HCT116 (cell line): ENCODE measurements at regions not wholly inside any gene's neighbourhood (a gene's known extent, or its start where the extent isn't known, plus 50 kb on each side); places are given as distances from the start of the nearest gene placed in this dataset.

Experiments used
- ATAC-seq: fragments of 200-7000 bp; cut with Tn5 transposase; 2 replicates; pipeline ENCODE4 v1.9.1; 2020; ENCODE audit warnings: mild to moderate bottlenecking, moderate library complexity
- BruUV-seq: library from RNA; stranded (reverse); fragments of 400-500 nt; replicated peaks from 2 replicates; lab custom pipeline; 2021; lab: Mats Ljungman, UMichigan
- CTCF ChIA-PET: fragments of 300-600 bp; sonication (Branson Sonifier 250); formaldehyde crosslinking; loops from one replicate; lab custom pipeline; 2021; ENCODE audit warnings: antibody characterized with exemption; lab: Charles Lee
- POLR2A ChIA-PET: fragments of 300-600, 350-600 bp; sonication (Branson Sonifier 250); formaldehyde crosslinking; loops from one replicate; lab custom pipeline; 2021; ENCODE audit warnings: antibody characterized with exemption; lab: Charles Lee
- RAD21 ChIA-PET, 2 experiments: fragments of 300-600 bp; sonication (Branson Sonifier 250); formaldehyde crosslinking; loops; one replicate each; lab custom pipeline; 2023; ENCODE audit warnings: low total read pairs in 2 of 2; ENCODE audit not compliant: uncharacterized antibody in 2 of 2, unreplicated experiment in 2 of 2, low non-redundant PET in 1 of 2; lab: Charles Lee
- DNase-seq: peaks from one replicate; pipeline ENCODE4 v3.0.0-alpha.2; 2010; ENCODE audit warnings: low read depth, low spot score
- H2AFZ ChIP-seq: fragments of 200-600 bp; shearing (Covaris generic), sonication (generic); 2 replicates; pipeline ENCODE4 v1.6.1; 2017; ENCODE audit warnings: low read depth, mixed run types, mixed read lengths, antibody characterized with exemption, low read length; ENCODE audit not compliant: poor library complexity, severe bottlenecking
- H3K27ac ChIP-seq: 2 replicates; pipeline ENCODE4 v1.5.1; 2012; ENCODE audit warnings: low read depth, low read length
- H3K27me3 ChIP-seq: fragments of 200-600 bp; sonication (generic); 2 replicates; pipeline ENCODE4 v1.6.1; 2016; ENCODE audit warnings: mixed run types, low read length, mixed read lengths; ENCODE audit not compliant: insufficient read depth
- H3K36me3 ChIP-seq, 2 experiments: fragments of 200-500 bp in 1 of 2; fragments of 200-600 bp in 1 of 2; sonication (Bioruptor generic) in 1 of 2; sonication (generic) in 1 of 2; 2 replicates each; pipeline versions ENCODE4 v1.5.1 to v1.6.1; 2014 to 2016; ENCODE audit warnings: low read length in 2 of 2, inconsistent platforms in 1 of 2, mixed read lengths in 1 of 2, mixed run types in 1 of 2; ENCODE audit not compliant: insufficient read depth in 2 of 2, control insufficient read depth in 1 of 2
- H3K4me1 ChIP-seq, 2 experiments: fragments of 200-600 bp in 1 of 2; sonication (generic) in 1 of 2; 2 replicates each; pipeline versions ENCODE4 v1.5.1 to v1.6.1; 2012 to 2017; ENCODE audit warnings: low read length in 2 of 2, inconsistent platforms in 1 of 2, mild to moderate bottlenecking in 1 of 2, mixed read lengths in 1 of 2, mixed run types in 1 of 2, moderate library complexity in 1 of 2; ENCODE audit not compliant: insufficient read depth in 2 of 2, control insufficient read depth in 1 of 2
- H3K4me2 ChIP-seq: fragments of 200-600 bp; sonication (generic); 2 replicates; pipeline ENCODE4 v1.6.1; 2017; ENCODE audit warnings: mixed run types, low read length, mixed read lengths
- H3K4me3 ChIP-seq, 2 experiments: fragments of 200-600 bp in 1 of 2; sonication (generic) in 1 of 2; replicated peaks in 1 of 2; 2 replicates each; pipeline ENCODE4 v1.5.1; 2011 to 2016; ENCODE audit warnings: low read length in 2 of 2, control low read depth in 1 of 2, low read depth in 1 of 2, mild to moderate bottlenecking in 1 of 2, mixed read lengths in 1 of 2, mixed run types in 1 of 2
- H3K79me2 ChIP-seq: fragments of 200-600 bp; sonication (generic); 2 replicates; pipeline ENCODE4 v1.6.1; 2017; ENCODE audit warnings: mild to moderate bottlenecking, mixed run types, low read length, moderate library complexity, mixed read lengths; ENCODE audit not compliant: insufficient read depth
- H3K9ac ChIP-seq: fragments of 200-600 bp; sonication (generic); 2 replicates; pipeline ENCODE4 v1.6.1; 2016; ENCODE audit warnings: low read length, mixed read lengths
- H3K9me2 ChIP-seq: fragments of 200-600 bp; sonication (generic), shearing (Covaris generic); 2 replicates; pipeline ENCODE4 v1.6.1; 2017; ENCODE audit warnings: mixed run types, mild to moderate bottlenecking, moderate library complexity; ENCODE audit not compliant: insufficient read depth
- H3K9me3 ChIP-seq, 2 experiments: fragments of 200-500 bp in 1 of 2; fragments of 200-600 bp in 1 of 2; sonication (Bioruptor generic) in 1 of 2; sonication (generic) in 1 of 2; 2 replicates each; pipeline ENCODE4 v1.6.1; 2014 to 2017; ENCODE audit warnings: low read length in 2 of 2, mixed read lengths in 2 of 2, inconsistent platforms in 1 of 2, low read depth in 1 of 2, mild to moderate bottlenecking in 1 of 2, mixed run types in 1 of 2, moderate library complexity in 1 of 2; ENCODE audit not compliant: control insufficient read depth in 1 of 2, insufficient read depth in 1 of 2
- H4K20me1 ChIP-seq: fragments of 200-600 bp; sonication (generic), shearing (Covaris generic); 2 replicates; pipeline ENCODE4 v1.6.1; 2017; ENCODE audit warnings: mixed run types, mild to moderate bottlenecking, moderate library complexity; ENCODE audit not compliant: insufficient read depth
- CBX3 ChIP-seq: IDR thresholded peaks from 2 replicates; pipeline ENCODE4 v1.6.1; 2012; ENCODE audit warnings: low read depth
- CEBPB ChIP-seq: IDR thresholded peaks from 2 replicates; pipeline ENCODE4 v1.6.1; 2012; ENCODE audit warnings: low read depth
- CTCF ChIP-seq, 3 experiments: fragments of 200-600 bp in 1 of 3; sonication (generic) in 1 of 3; IDR thresholded peaks in 2 of 3; conservative IDR thresholded peaks in 1 of 3; 2 replicates each; pipeline ENCODE4 v1.5.1; 2012 to 2017; ENCODE audit warnings: low read depth in 2 of 3, low read length in 2 of 3, antibody characterized with exemption in 1 of 3, borderline replicate concordance in 1 of 3, control low read depth in 1 of 3, mild to moderate bottlenecking in 1 of 3, mixed read lengths in 1 of 3, mixed run types in 1 of 3, moderate library complexity in 1 of 3; ENCODE audit not compliant: insufficient read depth in 1 of 3
- ELF1 ChIP-seq: IDR thresholded peaks from 2 replicates; pipeline ENCODE4 v1.6.1; 2012; ENCODE audit warnings: low read depth, borderline replicate concordance
- EZH2 ChIP-seq: fragments of 200-600 bp; sonication (generic); IDR thresholded peaks from 2 replicates; pipeline ENCODE4 v1.6.1; 2017; ENCODE audit warnings: antibody characterized with exemption, mixed run types
- EZH2phosphoT487 ChIP-seq: fragments of 200-600 bp; IDR thresholded peaks from 2 replicates; pipeline ENCODE4 v1.6.1; 2018; ENCODE audit warnings: antibody characterized with exemption, borderline replicate concordance
- JUND ChIP-seq: IDR thresholded peaks from 2 replicates; pipeline ENCODE4 v1.6.1; 2012
- POLR2AphosphoS5 ChIP-seq: IDR thresholded peaks from 2 replicates; pipeline ENCODE4 v1.6.1; 2011; ENCODE audit warnings: mild to moderate bottlenecking, low read depth, low read length, moderate library complexity
- SIN3A ChIP-seq: IDR thresholded peaks from 2 replicates; pipeline ENCODE4 v1.6.1; 2012; ENCODE audit warnings: low read depth
- TCF7L2 ChIP-seq: IDR thresholded peaks from 2 replicates; pipeline ENCODE4 v1.7.0; 2011; ENCODE audit warnings: borderline replicate concordance, inconsistent platforms; ENCODE audit not compliant: insufficient read depth, insufficient read length; ENCODE audit errors: extremely low read depth
- ZBTB33 ChIP-seq: IDR thresholded peaks from 2 replicates; pipeline ENCODE4 v1.6.1; 2011; ENCODE audit warnings: mild to moderate bottlenecking, low read length, moderate library complexity; ENCODE audit not compliant: insufficient replicate concordance; ENCODE audit errors: extremely low read depth
- ZFX ChIP-seq: fragments of 450-650 bp; IDR thresholded peaks from 2 replicates; pipeline ENCODE4 v1.6.1; 2017
- ZNF274 ChIP-seq: fragments of 200-500 bp; sonication (Bioruptor generic); IDR thresholded peaks from 2 replicates; pipeline ENCODE4 v1.6.1; 2014; ENCODE audit warnings: mild to moderate bottlenecking, low read depth, low read length, inconsistent platforms
- intact Hi-C: fragments of 100-400 bp; cut with micrococcal nuclease; formaldehyde crosslinking; loops from 2 replicates; pipeline ENCODE4 v1.10.0; 2022
- TF ChIP-seq, protein P1 (sequence below): IDR thresholded peaks from 2 replicates; pipeline ENCODE4 v1.6.1; 2012
- TF ChIP-seq, protein P2 (sequence below): IDR thresholded peaks from 2 replicates; pipeline ENCODE4 v1.6.1; 2012

DNA sequence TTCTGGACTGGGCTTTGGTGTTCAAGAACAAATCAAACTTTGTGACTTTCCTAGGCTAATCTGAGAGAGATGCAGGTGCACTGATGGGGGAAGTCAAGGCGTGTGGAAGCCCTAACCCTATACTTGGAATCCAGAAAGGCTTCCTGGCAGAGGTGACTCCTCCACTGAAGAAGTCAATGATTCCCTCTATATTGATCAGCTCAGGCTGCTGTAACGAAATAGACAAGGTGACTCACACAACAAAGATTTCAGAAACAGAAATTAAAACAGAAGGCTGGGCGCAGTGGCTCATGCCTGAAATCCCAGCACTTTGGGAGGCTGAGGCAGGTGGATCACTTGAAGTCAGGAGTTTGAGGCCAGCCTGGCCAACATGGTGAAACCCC is 69.6 kb upstream of the GGTA1 start:
- Histone ChIP-seq H3K9ac (no peak overlapping the region), H3K4me3 (no peak overlapping the region), H3K4me1 (peaks cover 3 to 19% of the 10 kb centered on the region in 2 experiments; a peak in 2 of 4 replicates), H2AFZ (no peak overlapping the region), H3K4me2 (0 out of 2 replicates have a peak overlapping the region, but pooled peaks have one; percentile 9), H3K27me3 (no peaks in the 10 kb centered on the region), H3K9me2 (no peaks in the 10 kb centered on the region), H3K36me3 (no peaks in the 10 kb centered on the region), H3K79me2 (no peaks in the 10 kb centered on the region), H3K27ac (no peak overlapping the region), H3K9me3 (no peaks in the 10 kb centered on the region), H4K20me1 (no peaks in the 10 kb centered on the region)
- no peak for DNase-seq
- no TSS peak for BruUV-seq
- ChIA-PET CTCF (no interaction called here), RAD21 (no interaction called here), POLR2A (interaction anchor here (1.2 kb wide), 1 partner anchor 23 kb away, joined by 4 read pairs; no protein-coding TSS in a partner anchor)
- TF ChIP-seq TCF7L2 (no peak), EZH2phosphoT487 (no peak), ZNF274 (no peak), ZBTB33 (no peak), CEBPB (no peak)
- TF ChIP-seq, protein P1, sequence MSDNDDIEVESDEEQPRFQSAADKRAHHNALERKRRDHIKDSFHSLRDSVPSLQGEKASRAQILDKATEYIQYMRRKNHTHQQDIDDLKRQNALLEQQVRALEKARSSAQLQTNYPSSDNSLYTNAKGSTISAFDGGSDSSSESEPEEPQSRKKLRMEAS = no peak
- ATAC-seq = no peak
- intact Hi-C loops = no loop called here

- intact Hi-C loops = no loop called here
- no TSS peak for BruUV-seq
- TF ChIP-seq JUND = no peak
- TF ChIP-seq POLR2AphosphoS5 = no peak
- TF ChIP-seq EZH2 = no peak
- no peak for TF ChIP-seq ZFX
- TF ChIP-seq CTCF (IDR thresholded peaks at IDR 0.05 in 2 of 3, conservative IDR thresholded peaks at IDR 0.05 in 1 of 3; ENCODE audit: borderline replicate concordance in 1 of 3, insufficient read depth in 1 of 3, low read depth in 2 of 3, low read length in 2 of 3) = no peak
- TF ChIP-seq ELF1 = no peak
- TF ChIP-seq, protein P2, sequence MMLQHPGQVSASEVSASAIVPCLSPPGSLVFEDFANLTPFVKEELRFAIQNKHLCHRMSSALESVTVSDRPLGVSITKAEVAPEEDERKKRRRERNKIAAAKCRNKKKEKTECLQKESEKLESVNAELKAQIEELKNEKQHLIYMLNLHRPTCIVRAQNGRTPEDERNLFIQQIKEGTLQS = no peak
- TF ChIP-seq SIN3A = no peak
- TF ChIP-seq CBX3 = no peak
- no peak for TF ChIP-seq ZBTB33
These were observed 72.9 kb upstream of the GGTA1 start for GRCh38 chr9:121572581-121572980.

More at GRCh38 chr9:121572581-121572980, 72.9 kb upstream of the GGTA1 start:
- Histone ChIP-seq H3K4me2 (no peak overlapping the region), H3K27me3 (no peaks in the 10 kb centered on the region), H3K9me3 (no peaks in the 10 kb centered on the region), H4K20me1 (no peaks in the 10 kb centered on the region), H3K36me3 (no peaks in the 10 kb centered on the region), H3K4me3 (no peak overlapping the region), H3K9ac (no peak overlapping the region), H3K4me1 (peaks cover 0 to 9% of the 10 kb centered on the region in 2 experiments; a peak in 1 of 4 replicates), H3K79me2 (no peaks in the 10 kb centered on the region), H3K27ac (no peak overlapping the region), H3K9me2 (no peaks in the 10 kb centered on the region), H2AFZ (no peak overlapping the region)
- POLR2A ChIA-PET = no interaction called here
- RAD21 ChIA-PET = no interaction called here
- no peak for ATAC-seq
- no peak for DNase-seq
- CTCF ChIA-PET = interaction anchor here (1.2 to 2.2 kb wide), 2 partner anchors 22 to 26 kb away, joined by 3 to 15 read pairs; no protein-coding TSS in a partner anchor
